K562 (cell line): ENCODE measurements at regions not wholly inside any gene's neighbourhood (a gene's known extent, or its start where the extent isn't known, plus 50 kb on each side); places are given as distances from the start of the nearest gene placed in this dataset.

Experiments used
- ATAC-seq: fragments of 200-7000 bp; cut with Tn5 transposase; 3 replicates; pipeline ENCODE4 v1.9.1; 2020; ENCODE audit warnings: moderate library complexity
- BruUV-seq: library from RNA; stranded (reverse); fragments of 400-500 nt; replicated peaks from 2 replicates; lab custom pipeline; 2021; lab: Mats Ljungman, UMichigan
- CTCF ChIA-PET: fragments of 300-600 bp; formaldehyde crosslinking; extraction: SDS; loops from one replicate; lab custom pipeline; 2021; ENCODE audit warnings: low intra/inter-chr PET ratio; lab: Yijun Ruan, JAX
- POLR2A ChIA-PET: fragments of 300-600, 350-650 bp; sonication (Branson Sonifier 250); formaldehyde crosslinking; extraction: SDS; loops from one replicate; lab custom pipeline; 2021; ENCODE audit warnings: antibody characterized with exemption, inconsistent platforms; lab: Yijun Ruan, JAX
- DNase-seq, 4 experiments: peaks; one replicate each; pipeline versions ENCODE4 v3.0.0 to v3.0.0-alpha.2; 2011 to 2018; ENCODE audit warnings: low spot score in 3 of 4, mixed read lengths in 3 of 4; ENCODE audit errors: extremely low read depth in 1 of 4
- FAIRE-seq: peaks from 2 replicates; lab custom pipeline; 2011; peaks lifted over from hg19 to GRCh38; lab: Jason Lieb, UNC
- H2AFZ ChIP-seq: 2 replicates; pipeline ENCODE4 v1.6.0; 2011; ENCODE audit warnings: low read depth, low read length, control low read depth, inconsistent platforms
- H3K27ac ChIP-seq: fragments of 200-600 bp; 3 replicates; pipeline ENCODE4 v1.8.0; 2011; ENCODE audit warnings: low read depth, mild to moderate bottlenecking, control low read depth, inconsistent platforms, low read length, moderate library complexity, mixed read lengths; ENCODE audit errors: extremely low read depth
- H3K27me3 ChIP-seq, 2 experiments: fragments of 300-600 bp in 1 of 2; 2 replicates in 1 of 2; 3 replicates in 1 of 2; pipeline versions ENCODE4 v1.6.0 to v1.8.0; 2011; ENCODE audit warnings: inconsistent platforms in 2 of 2, low read length in 2 of 2, mild to moderate bottlenecking in 1 of 2, mixed read lengths in 1 of 2, moderate library complexity in 1 of 2; ENCODE audit not compliant: control insufficient read depth in 2 of 2, insufficient read depth in 2 of 2
- H3K36me3 ChIP-seq: fragments of 300-600 bp; 3 replicates; pipeline ENCODE4 v1.8.0; 2011; ENCODE audit warnings: mild to moderate bottlenecking, low read length, inconsistent platforms; ENCODE audit not compliant: control insufficient read depth, insufficient read depth
- H3K4me1 ChIP-seq, 2 experiments: fragments of 200-600 bp in 1 of 2; replicated peaks in 1 of 2; 2 replicates in 1 of 2; 3 replicates in 1 of 2; pipeline versions ENCODE4 v1.5.1 to v1.8.0; 2011; ENCODE audit warnings: inconsistent platforms in 2 of 2, low read length in 2 of 2, mild to moderate bottlenecking in 1 of 2, mixed read lengths in 1 of 2, moderate library complexity in 1 of 2; ENCODE audit not compliant: control insufficient read depth in 2 of 2, insufficient read depth in 2 of 2
- H3K4me2 ChIP-seq: 2 replicates; pipeline ENCODE4 v1.6.1; 2011; ENCODE audit warnings: low read length, control low read depth, inconsistent platforms, mixed read lengths; ENCODE audit not compliant: insufficient read depth
- H3K4me3 ChIP-seq: fragments of 200-600 bp; sonication (generic), shearing (Covaris generic); 2 replicates; pipeline ENCODE4 v1.5.1; 2016; ENCODE audit warnings: control low read depth, inconsistent platforms
- H3K79me2 ChIP-seq: fragments of 200-600 bp; 3 replicates; pipeline ENCODE4 v1.8.0; 2011; ENCODE audit warnings: low read length, inconsistent platforms; ENCODE audit not compliant: control insufficient read depth, insufficient read depth
- H3K9ac ChIP-seq, 2 experiments: 2 replicates each; pipeline versions ENCODE4 v1.6.0 to v1.6.1; 2011; ENCODE audit warnings: low read depth in 2 of 2, low read length in 2 of 2, control low read depth in 1 of 2, inconsistent platforms in 1 of 2, mild to moderate bottlenecking in 1 of 2, mixed read lengths in 1 of 2; ENCODE audit not compliant: insufficient read depth in 1 of 2
- H3K9me1 ChIP-seq: one replicate; pipeline ENCODE4 v1.6.0; 2011; ENCODE audit warnings: inconsistent platforms, mild to moderate bottlenecking, low read length, moderate library complexity; ENCODE audit not compliant: control insufficient read depth, insufficient read depth
- H3K9me3 ChIP-seq: replicated peaks from 2 replicates; pipeline ENCODE4 v1.5.1; 2011; ENCODE audit warnings: low read depth, low read length, inconsistent platforms; ENCODE audit not compliant: control insufficient read depth, insufficient read depth
- H4K20me1 ChIP-seq: replicated peaks from 2 replicates; pipeline ENCODE4 v1.6.1; 2011; ENCODE audit warnings: low read length, inconsistent platforms, mixed read lengths; ENCODE audit not compliant: control insufficient read depth, insufficient read depth
- RBM25 ChIP-seq: fragments of 200-400 bp; formaldehyde crosslinking; IDR thresholded peaks from 2 replicates; pipeline ENCODE4 v1.6.1; 2018; ENCODE audit warnings: low read length, low read depth, moderate library complexity; ENCODE audit not compliant: severe bottlenecking
- SETDB1 ChIP-seq: IDR thresholded peaks from one replicate; pipeline ENCODE4 v1.6.1; 2012; ENCODE audit warnings: low read length, control low read depth, inconsistent platforms
- WGBS: fragments of 100-300 bp; shearing (Covaris generic); methylation state at CpG from one replicate; pipeline ENCODE4 v1.1.6; 2016; ENCODE audit warnings: low coverage, mixed read lengths; ENCODE audit not compliant: insufficient coverage; ENCODE audit errors: missing lambda C conversion rate; 5-methylcytosine and 5-hydroxymethylcytosine counted together
- in situ Hi-C: fragments of 300-500 bp; cut with MboI; formaldehyde crosslinking; loops from 4 replicates; pipeline ENCODE4 v1.15.0; 2018; ENCODE audit warnings: inconsistent platforms, mixed read lengths
- intact Hi-C: fragments of 100-400 bp; cut with micrococcal nuclease; formaldehyde crosslinking; loops from 2 replicates; pipeline ENCODE4 v1.14.2; 2022
- TF ChIP-seq, protein P1 (sequence below), 3 experiments: IDR thresholded peaks in 2 of 3; conservative IDR thresholded peaks in 1 of 3; 2 replicates each; pipeline ENCODE4 v1.5.1; 2011 to 2012; ENCODE audit warnings: low read length in 3 of 3, mild to moderate bottlenecking in 3 of 3, control low read depth in 2 of 3, improper control_type of control experiment in 1 of 3, inconsistent platforms in 1 of 3, low read depth in 1 of 3, mixed read lengths in 1 of 3, moderate library complexity in 1 of 3; ENCODE audit not compliant: insufficient read depth in 2 of 3

DNA sequence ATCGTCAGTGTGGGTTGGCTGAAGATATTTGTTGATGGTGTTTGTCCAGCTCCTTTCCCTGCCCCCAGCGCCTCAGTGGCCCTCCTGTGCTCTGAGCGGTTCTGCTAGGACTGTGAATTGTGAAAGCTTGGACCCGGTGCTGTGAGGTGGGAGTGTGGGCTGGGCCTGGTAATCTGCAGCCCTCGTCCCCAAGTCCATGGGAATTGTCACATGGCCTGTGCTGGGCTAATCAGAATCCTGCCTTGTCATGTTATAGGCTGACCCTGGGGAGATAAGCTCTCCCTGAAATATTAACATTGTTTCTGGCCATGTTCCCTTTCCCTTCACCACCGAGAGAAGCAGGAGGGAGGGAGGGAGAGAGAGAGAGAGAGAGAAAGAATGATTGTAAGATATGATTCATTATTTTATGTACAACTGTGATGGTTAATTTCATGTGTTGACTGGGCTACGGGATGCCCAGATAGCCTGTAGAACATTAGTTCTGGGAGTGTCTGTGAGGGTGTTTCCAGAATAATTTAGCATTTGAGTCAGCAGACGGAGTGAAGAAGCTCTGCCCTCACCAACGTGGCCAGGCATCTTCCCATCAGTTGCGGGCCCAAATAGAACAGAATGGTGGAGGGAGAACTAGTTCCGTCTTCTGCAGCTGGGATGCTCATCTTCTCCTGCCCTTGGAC lies 62.4 kb downstream of the TFAP2C start (continued):
- TF ChIP-seq, protein P1, sequence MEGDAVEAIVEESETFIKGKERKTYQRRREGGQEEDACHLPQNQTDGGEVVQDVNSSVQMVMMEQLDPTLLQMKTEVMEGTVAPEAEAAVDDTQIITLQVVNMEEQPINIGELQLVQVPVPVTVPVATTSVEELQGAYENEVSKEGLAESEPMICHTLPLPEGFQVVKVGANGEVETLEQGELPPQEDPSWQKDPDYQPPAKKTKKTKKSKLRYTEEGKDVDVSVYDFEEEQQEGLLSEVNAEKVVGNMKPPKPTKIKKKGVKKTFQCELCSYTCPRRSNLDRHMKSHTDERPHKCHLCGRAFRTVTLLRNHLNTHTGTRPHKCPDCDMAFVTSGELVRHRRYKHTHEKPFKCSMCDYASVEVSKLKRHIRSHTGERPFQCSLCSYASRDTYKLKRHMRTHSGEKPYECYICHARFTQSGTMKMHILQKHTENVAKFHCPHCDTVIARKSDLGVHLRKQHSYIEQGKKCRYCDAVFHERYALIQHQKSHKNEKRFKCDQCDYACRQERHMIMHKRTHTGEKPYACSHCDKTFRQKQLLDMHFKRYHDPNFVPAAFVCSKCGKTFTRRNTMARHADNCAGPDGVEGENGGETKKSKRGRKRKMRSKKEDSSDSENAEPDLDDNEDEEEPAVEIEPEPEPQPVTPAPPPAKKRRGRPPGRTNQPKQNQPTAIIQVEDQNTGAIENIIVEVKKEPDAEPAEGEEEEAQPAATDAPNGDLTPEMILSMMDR (IDR thresholded peaks at IDR 0.05 in 2 of 3, conservative IDR thresholded peaks at IDR 0.05 in 1 of 3; ENCODE audit: insufficient read depth in 2 of 3, low read depth in 1 of 3, low read length in 3 of 3), result no peak

DNA sequence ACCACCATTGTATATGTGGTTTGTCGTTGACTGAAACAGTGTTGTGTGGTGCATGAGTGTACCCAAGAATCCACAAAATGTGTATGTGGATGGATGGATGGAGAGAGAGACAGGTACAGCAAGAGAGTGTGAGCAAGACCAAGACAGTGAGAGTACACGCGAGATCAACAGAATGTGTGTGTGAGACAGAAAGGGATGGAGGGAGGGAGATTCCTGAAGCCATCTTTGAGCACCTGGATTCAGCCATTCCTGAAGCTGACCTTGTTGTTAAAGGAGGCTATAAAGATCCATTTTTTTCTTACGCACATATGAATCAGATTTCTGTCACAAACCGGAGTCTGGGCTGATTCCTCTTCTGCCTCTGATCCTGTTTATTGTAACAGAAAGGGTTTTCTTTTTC lies 64.1 kb downstream of the TFAP2C start:
- H3K27ac ChIP-seq, result no peak overlapping the region

More for the DNA sequence above, 64.1 kb downstream of the TFAP2C start:
- no TSS peak for BruUV-seq
- Histone ChIP-seq H3K4me1 (no peaks in the 10 kb centered on the region), H3K27me3 (peaks cover 4 to 46% of the 10 kb centered on the region in 2 experiments), H2AFZ (no peak overlapping the region), H3K79me2 (no peaks in the 10 kb centered on the region), H3K9me3 (no peaks in the 10 kb centered on the region), H3K9me1 (no peaks in the 10 kb centered on the region), H3K36me3 (no peaks in the 10 kb centered on the region), H3K9ac (no peak overlapping the region), H4K20me1 (no peaks in the 10 kb centered on the region), H3K4me3 (no peak overlapping the region), H3K4me2 (no peak overlapping the region)
- in situ Hi-C loops, result no loop called here
- intact Hi-C loops, result no loop called here
- ATAC-seq, result no peak
- WGBS, result 2% methylated on average over 5 of the region's 5 CpGs
- TF ChIP-seq RBM25 (peak; percentile 15), SETDB1 (no peak)
- FAIRE-seq, result no peak
- DNase-seq, result no peak
- ChIA-PET CTCF (no interaction called here), POLR2A (no interaction called here)
